HUDEP-2 (cell line): ENCODE measurements at regions not wholly inside any gene's neighbourhood (a gene's known extent, or its start where the extent isn't known, plus 50 kb on each side); places are given as distances from the start of the nearest gene placed in this dataset.
"Not testable (repeated sequence)": the region's sequence is repeated elsewhere in the genome, so short reads cannot be mapped to it uniquely, and the experiment has no call there.

ENCODE experiments used
- DNase-seq, 76 experiments: peaks; one replicate each; lab custom pipeline; 2025; ENCODE audit not compliant: unreplicated experiment in 76 of 76; lab: John Stamatoyannopoulos, UW

DNA sequence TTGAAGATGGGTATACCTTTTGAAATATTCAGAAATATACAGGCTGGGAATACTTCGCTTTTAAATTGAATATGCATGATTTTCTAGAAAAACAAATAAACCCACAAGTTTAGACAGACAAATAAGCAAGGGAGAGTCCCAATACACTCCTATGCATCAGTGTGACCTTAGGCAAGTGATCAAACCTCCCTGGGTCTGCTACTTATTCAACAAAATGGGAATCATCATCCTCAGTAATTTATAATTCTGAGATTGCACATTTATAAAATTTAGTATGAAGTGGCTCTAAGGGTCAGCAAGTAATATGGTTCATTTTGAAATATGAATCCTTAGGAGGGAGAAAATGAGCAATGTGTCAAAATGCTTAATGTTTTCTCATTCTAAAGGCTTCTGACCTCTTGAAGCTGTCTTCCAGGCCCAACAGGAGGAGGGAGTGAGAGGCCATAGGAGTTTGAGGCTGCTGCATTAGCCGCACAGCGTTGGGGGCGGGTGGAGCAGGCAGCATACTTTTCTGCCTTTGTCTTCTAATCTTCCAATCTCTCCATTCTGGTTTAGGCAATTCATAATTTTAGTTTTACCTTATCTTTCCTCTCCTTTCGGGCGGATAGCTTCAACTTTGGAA lies 155.1 kb downstream of the TRIB2 start:
- no peak for DNase-seq

DNA sequence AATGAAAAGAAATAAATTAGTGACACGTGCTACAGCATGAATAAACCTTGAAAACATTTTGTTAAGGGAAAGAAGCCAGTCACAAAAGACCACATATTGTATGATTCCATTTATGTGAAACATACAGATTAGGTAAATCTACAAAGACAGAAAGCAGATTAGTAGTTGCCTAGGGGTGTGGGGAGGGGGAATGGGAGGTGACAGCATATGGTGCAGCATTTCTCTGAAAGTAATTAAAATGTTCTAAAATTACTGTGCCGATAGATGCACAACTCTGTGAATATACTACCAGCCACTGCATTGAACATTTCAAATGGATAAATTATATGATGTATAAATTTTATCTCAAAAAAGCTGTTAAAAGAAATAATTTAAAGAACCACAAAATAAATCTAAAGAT lies 161.0 kb downstream of the TRIB2 start:
- DNase-seq, result no peak

DNA sequence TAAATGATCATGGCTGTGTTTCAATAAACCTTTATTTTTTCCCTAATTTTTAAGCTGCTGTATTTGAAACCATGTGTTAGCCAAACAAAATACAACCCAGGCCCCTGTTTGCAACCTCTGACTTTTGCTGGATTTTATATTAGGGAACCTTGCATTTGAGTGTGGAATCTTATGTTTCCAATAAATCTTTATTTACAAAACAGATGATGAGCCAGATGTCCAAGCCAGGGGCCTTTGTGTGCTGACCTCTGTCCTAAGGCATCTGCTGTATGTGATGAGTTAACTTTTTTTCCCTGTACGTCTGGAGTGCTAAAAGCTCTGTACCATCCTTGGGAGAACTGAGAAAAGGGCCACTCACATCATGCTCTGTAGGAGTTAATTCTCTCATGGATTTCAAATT lies 162.9 kb downstream of the TRIB2 start:
- no peak for DNase-seq

DNA sequence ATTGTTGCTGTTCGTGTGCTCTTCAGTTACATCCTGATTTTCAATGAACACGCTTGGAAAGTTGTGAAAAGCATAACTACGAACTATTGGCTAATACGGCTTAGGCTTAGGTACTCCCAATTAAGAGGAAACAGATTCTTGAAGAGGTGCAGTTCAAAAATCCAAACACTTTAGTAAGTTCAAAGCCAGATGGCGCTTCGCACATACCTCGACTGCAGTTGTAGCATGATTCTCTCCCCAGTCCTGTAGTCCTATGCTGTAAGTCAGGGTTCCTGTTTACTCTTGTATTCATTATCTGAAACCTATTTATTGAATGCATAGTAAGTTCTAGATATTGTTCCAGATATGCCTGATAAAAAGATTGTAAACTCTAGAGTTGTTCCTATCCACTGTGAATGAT lies 165.2 kb downstream of the TRIB2 start:
- no peak for DNase-seq

DNA sequence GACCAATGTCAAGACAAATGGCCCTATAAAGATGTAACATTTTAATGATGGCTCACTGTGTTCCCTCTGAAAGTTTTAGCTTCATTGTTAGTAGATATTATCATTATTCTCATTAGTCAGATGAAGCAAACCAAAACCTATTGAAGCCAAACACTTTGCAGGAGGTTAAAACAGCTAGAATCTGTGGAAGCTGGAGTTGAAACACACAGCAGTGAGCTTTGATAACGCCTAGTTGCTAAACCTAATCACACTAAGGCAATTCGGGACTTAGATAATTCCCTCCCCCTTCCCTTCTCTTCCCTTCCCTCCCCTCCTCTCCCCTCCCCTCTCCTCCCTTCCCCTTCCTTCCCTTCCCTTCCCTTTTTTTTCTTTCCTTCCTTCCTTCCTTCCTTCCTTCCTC lies 165.7 kb downstream of the TRIB2 start:
- DNase-seq, result no peak

DNA sequence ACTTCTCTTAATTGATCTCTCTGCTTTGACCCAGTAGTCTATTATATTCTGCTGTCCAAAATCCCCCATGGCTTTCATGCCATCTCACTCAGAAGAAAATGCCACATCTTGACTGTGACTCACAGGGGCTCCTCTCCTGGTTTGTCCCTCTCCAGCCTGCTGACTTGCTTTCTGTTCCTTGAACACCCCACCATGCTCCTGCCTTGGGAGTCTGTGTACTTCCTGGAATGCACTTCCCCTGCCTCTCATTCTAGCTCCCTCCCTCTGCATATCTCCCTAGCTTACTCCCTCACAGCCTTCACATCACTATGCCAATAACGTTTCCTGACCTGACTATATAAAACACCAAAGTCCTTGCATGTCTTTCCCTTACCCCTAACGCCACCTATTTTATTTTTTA lies 167.2 kb downstream of the TRIB2 start:
- DNase-seq, result no peak

DNA sequence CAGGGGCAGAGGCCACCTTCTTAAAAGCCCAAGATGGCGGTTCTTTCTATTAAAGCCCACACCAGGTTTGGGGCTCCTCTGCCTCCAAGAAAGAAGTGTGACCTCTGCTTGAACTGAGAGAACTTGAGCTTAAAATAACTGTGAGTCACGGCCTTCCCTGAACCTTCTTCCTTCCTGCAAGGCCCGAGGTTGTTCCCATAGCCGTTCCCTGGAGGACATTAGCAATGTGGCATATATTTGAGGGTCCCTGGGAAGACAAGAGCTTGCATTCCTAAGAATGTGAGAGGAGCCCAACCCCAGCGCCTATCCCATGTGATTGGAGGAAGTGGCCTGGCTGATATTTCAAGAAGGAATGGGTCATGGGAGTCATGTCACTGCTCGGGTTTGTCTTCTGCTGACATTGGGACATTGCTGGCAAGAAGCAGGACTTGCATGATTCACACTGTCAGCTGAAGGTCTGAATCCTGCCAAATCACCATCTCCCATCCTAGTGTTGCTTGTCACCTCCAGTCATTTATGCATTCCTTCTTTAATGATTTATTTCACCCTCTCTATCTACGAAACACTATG lies 168.1 kb downstream of the TRIB2 start:
- DNase-seq, result no peak

DNA sequence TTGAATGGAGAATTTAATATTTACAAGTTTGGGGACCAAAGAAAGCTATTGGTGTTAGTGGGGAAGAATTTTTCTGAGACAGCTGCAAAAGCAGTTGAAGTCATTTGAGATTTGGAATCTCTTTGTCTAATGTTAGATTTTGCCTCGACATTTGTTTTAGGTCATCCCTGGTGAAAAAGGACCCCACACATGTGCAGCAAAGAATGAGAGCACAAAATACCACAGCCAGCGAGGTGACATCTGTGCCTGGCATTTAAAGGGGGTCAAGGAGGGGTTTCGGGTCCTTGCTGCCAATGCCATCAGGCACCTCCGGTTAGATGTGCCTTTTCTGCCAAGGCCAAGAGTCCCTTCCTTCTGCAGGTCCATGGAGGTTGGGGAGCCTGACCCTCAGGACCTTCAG lies 173.3 kb downstream of the TRIB2 start:
- no peak for DNase-seq

DNA sequence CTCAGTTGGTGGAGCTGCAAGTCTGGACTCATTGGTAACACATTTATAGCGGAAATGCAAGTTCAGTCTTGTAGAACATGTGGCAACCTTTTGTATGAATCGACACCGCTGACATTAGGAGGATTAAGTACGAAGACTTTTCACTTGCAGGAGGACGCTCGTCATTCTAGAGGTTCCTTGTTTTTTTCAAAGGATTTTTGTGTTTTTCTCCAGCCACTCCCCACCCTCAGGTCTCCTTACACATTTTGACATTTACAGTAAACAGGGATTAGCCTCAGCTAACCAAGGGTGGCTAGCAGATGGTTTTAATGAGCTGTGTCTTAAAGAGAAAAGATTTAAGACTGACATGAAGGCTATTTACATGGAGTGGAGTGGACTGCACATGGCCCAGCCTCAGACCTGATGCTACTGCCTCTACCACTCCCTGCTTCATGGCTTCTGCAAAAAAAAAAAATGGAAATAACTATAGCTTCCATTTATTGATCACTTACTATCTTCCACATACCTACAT lies 173.8 kb downstream of the TRIB2 start:
- no peak for DNase-seq

DNA sequence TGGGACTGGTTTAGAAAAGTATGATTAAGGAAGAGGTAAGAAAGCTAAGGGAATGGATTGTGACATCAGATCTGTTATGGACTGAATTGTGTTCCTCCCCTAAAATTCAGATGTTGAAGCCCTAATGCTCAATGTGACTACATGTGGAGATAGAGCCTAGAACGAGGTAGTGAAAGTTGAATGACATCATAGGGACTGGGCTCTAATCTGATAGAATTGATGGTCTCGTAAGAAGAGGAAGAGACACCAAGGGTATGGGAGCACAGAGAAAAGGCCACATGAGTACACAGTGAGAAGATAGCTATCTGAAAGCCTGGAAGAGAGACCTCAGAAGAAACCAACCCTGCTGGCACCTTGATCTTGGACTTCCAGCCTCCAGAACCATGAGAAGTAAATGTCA lies 178.3 kb downstream of the TRIB2 start:
- DNase-seq, result no peak

DNA sequence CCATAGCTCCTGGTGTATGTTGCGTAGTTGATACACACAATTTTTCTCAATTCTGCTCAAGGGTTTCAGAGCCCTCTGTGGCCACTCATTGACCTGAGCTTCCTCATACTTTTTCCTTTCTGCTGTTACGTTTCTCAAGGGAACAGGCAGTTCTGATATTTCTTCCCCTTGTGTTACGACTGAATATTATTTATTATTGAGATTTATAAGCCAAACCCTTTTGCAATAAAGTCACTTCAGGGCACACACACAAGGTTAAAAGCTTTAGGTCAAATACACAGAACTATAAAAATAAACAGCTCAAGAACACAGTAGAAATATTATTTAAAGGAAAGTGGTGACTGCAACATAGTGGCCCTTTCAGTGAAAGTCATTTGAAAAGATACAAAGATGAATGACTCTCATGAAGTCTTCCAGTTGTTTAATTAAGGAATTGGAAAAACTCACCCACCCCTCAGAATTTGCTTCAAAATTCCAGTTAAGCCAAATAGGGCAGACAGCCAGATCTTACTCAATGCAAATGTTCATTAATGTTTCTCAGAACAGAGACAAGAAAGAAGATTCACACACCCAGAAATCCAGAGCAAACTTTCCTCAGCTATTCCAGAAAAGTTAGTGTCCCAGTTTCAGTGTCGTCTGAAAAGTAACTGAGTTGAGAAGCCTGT lies 179.7 kb downstream of the TRIB2 start:
- DNase-seq, result no peak

DNA sequence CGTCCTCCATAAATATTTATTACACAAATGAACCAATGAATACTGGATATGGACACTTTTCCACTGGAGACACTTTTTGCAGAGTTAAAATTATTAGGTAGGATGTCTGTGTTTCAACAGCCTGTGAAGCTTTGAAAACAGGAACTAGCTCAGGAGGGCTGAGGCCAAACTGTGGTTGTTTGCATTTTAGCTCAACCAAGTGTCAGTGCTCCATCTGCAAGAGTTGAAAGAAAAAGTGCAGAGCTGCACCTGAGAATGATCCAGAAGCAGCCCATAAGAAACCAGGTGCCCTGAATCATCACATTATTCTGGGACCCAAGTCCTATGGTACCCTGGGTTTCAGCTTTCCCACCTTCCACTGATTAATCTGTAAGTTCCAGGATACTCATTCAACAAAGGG lies 180.4 kb downstream of the TRIB2 start:
- DNase-seq, result no peak

DNA sequence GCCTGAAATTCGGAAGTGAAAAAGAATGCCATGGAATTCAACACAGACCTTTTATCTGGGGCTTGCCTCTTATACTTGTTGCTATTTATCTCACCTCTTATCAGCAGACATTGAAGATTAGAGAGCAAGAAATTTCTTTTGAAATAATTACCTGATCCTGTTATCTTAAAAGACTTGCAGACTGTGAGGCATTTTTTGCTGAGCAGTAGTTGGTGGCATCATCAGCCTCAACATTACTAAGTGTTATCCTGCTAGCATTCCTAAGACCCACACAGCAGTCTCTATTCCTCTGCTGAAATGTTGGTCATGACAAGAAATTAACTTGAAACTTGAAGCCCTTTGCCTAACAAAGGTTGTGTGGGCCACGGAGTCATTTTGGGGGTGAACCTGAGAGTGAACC lies 186.5 kb downstream of the TRIB2 start:
- no peak for DNase-seq

DNA sequence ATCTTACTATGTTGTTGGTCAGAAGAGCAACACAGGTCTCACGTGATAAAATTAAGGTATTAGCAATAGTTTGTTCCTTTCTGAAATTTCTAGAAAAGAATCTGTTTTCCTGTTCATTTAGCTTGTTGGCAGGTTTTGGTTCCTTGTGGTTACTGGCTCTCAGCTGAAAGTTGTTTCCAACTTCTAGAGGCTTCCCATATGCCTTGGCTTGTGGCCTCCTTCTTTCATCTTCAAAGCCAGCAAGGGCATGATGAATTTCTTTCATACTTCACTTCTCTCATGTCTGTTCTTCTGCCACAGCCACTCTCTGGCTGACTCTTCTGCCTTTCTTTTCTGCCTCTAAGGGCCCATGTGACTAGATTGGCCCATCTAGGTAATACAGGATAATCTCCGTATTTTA lies 193.7 kb downstream of the TRIB2 start:
- DNase-seq, result no peak

DNA sequence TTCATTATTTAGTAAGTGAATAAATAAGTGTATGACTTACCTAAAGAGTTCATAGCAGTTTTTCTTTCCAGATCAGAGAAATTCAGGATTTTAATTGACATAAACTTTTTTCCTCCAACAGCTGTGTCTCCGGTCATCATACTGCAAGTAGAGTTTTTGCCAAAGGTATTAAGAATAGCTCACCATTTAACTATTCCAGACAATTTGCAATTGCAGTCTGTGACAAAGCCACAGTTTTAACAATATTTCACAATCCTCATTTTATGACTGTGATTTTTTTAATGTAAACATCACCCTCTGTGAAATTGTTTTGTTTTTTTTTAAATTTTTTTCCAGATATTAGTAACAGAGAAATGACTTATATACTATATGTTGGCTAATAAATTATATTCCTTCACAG lies 199.1 kb downstream of the TRIB2 start:
- no peak for DNase-seq

DNA sequence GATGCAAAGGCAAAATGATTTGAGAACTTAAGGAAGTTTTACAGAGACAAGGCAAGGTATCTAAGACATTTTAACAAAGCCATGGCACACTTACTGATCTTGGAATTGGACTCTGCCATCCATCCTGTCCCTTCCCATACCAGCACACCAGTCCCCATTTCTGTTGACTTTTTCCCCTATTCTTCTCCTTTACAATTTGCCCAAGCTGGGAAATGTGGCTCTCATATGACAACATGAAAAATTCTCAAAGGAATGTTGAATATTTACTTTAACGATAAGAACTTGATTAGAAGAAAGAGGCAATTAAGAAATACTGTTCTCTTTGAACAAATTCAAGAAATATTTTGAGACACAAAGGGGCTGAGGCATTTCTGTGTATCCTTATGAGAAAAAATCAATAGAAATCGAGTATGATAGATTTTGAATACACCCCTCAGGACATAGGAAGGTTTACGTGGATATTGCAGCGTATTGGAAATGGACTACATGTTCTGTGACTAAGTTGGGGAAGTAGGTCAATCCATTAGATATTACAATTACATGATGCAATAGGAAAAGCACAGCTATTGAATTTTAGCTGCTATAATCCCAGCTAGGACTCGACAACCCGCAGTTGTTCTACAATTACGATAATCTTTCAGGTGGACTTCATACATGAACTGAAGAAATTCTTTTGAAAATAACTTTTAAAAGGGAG lies 201.6 kb downstream of the TRIB2 start:
- no peak for DNase-seq

DNA sequence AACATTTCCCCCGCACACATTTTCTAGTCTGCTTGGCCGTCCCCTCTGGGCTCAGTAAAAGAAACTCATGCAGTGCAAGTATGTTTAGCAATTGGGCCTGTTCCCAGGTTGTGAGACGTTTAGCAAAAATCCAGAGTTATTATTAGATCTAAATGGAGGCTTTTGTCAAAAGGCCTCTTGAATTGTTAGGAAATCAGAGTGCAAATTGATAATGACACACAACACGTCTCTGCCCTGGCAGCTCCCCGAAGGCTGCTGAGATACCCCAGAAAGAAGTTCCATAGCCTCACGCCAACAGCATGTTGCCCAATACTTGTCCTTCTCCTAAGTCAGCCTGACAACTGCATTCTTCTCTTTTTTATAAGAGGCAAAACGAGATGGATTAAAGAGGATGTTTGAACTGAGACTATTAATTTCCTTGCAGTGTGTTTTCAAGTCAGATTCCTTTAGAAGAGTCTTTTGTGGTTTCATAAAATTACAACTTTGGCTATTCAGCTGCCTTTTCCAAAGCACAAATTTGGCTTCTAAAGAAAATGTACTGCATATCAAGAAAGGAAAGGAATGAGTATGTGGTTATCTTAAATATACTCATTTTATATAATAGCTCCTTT lies 202.2 kb downstream of the TRIB2 start:
- no peak for DNase-seq

DNA sequence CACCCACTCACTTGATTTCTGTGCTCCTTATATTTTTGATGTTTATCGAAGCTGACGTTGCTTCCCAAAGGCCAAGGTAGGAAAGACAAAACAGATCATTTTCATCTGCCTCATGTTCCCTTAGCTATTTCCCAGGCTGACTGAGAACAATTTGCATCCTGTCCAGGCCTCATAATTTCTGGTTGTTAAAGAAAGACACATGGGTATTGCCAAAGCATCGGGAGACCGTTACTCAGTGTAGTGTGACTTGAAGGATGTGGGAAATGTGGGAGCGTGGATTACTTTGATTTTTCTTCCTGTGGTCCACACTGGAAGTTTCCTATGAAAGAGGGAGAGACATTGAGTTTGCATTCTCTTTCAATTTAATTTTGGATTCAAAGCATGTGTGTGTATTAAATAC lies 204.6 kb downstream of the TRIB2 start:
- no peak for DNase-seq

DNA sequence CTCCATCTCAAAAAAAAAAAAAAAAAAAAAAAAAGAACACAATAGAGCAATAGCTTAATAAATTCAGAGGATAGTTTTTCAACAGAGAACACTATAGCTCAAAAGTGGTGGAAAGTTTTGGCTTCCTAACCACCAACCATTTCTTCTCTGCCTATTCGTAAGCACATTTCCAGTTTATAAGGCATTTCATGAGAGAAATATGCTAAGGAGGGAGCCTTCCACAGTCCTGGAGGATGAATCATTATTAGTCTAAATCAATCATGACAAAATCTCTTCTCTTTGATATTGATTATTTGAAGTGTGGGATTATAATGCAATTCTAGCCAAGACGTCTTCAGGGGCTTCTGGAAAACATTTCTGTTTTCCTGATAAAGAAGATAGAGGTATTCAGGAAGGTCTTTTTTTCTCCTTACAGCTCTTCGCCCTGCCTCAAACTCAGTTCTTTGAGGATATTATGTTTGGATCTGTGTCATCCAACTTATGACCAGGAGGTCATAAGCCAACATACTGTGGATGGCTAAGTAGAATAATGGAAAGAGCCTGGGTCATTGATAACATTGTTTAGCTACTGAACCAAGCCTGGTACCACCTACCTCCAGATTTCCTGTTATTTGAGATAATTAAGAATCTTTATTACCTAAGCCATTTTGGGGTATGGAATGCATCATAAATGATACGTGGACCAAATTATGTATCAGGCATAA lies 207.3 kb downstream of the TRIB2 start:
- DNase-seq, result no peak

DNA sequence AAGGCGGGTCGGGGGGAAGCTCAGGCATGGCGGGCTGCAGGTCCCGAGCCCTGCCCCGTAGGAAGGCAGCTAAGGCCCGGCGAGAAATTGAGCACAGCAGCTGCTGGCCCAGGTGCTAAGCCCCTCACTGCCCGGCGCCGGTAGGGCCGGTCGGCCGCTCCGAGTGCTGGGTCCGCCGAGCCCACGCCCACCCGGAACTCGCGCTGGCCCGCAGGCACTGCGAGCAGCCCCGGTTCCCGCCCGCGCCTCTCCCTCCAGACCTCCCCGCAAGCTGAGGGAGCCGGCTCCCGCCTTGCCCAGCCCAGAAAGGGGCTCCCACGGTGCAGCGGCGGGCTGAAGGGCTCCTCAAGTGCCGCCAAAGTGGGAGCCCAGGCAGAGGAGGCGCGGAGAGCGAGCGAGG lies 209.9 kb downstream of the TRIB2 start:
- not testable (repeated sequence) for DNase-seq
